ENCODE measurements at regions not wholly inside any gene's neighbourhood (a gene's known extent, or its start where the extent isn't known, plus 50 kb on each side); places are given as distances from the start of the nearest gene placed in this dataset.

GRCh38 chr16:80466024-80466987, 74.5 kb upstream of the DYNLRB2 start:
- 36% methylated on average over 24 of the region's 24 CpGs for WGBS
- intact Hi-C loops (cut with DNase I): loop anchor here (10.0 kb wide), 2 partner anchors 862 to 1962 kb away; partner anchors contain the start of gene MAF
- H3K36me3 ChIP-seq: no peaks in the 10 kb centered on the region
- peak; percentile 55 for DNase-seq (ENCODE audit: low spot score)
- TF ChIP-seq POLR2A (IDR thresholded peaks at IDR 0.05) (no peak), POLR2AphosphoS5 (IDR thresholded peaks at IDR 0.05) (peak; percentile 10)
- TF ChIP-seq, protein P1, sequence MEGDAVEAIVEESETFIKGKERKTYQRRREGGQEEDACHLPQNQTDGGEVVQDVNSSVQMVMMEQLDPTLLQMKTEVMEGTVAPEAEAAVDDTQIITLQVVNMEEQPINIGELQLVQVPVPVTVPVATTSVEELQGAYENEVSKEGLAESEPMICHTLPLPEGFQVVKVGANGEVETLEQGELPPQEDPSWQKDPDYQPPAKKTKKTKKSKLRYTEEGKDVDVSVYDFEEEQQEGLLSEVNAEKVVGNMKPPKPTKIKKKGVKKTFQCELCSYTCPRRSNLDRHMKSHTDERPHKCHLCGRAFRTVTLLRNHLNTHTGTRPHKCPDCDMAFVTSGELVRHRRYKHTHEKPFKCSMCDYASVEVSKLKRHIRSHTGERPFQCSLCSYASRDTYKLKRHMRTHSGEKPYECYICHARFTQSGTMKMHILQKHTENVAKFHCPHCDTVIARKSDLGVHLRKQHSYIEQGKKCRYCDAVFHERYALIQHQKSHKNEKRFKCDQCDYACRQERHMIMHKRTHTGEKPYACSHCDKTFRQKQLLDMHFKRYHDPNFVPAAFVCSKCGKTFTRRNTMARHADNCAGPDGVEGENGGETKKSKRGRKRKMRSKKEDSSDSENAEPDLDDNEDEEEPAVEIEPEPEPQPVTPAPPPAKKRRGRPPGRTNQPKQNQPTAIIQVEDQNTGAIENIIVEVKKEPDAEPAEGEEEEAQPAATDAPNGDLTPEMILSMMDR (IDR thresholded peaks at IDR 0.05): peak; percentile 68 to 82 (median 78)
- no peaks in the 10 kb centered on the region for H3K9me3 ChIP-seq
- H3K27me3 ChIP-seq (replicated peaks; ENCODE audit: insufficient read depth): no peaks in the 10 kb centered on the region
- H3K4me1 ChIP-seq (replicated peaks): no peaks in the 10 kb centered on the region
- no peak overlapping the region for H3K4me3 ChIP-seq
- H3K27ac ChIP-seq: no peak overlapping the region

DNA sequence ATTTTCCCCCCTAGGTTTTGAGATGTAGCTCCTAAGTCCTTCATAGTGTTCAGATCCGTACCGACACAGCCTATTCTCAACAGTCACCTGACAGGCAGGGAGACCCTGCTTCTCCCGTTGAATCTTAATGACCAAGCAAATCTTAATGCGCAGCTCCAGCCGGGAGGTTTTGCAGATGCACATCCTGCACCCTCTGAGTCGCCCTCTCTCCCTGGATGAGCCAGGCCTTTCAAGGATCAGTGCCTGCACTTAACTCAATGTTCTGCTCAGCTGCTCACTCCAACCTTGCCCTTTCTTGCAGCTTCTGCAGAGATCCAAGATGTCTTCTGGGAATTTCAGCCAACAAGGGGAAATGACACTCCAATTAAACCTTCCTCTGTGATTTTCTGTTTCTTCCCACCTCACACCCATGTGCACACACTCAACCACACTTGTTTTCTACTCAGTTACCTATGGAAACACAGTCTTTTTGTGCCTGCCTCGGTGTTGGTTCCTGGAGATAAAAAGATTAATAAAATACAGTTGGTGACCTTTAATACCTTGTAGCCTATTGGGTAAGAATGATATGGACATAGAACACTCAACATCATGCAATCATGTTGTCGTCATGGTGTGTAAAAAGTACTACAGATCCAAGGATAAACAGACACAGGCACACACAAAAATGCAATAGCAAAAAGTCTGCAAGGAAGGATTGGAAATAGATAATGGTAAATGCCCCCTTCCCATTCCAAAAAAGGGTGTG, 76.9 kb upstream of the DYNLRB2 start:
- TF ChIP-seq, protein P1 (IDR thresholded peaks at IDR 0.05): no peak
- no peak for TF ChIP-seq POLR2AphosphoS5 (IDR thresholded peaks at IDR 0.05)
- TF ChIP-seq POLR2A (IDR thresholded peaks at IDR 0.05): no peak
- Histone ChIP-seq H3K36me3 (no peaks in the 10 kb centered on the region), H3K4me3 (no peak overlapping the region), H3K27ac (no peak overlapping the region), H3K27me3 (replicated peaks; ENCODE audit: insufficient read depth) (no peaks in the 10 kb centered on the region), H3K4me1 (replicated peaks) (no peaks in the 10 kb centered on the region), H3K9me3 (no peaks in the 10 kb centered on the region)
- WGBS: 94% methylated on average over 8 of the region's 8 CpGs
- DNase-seq (ENCODE audit: low spot score): no peak
- intact Hi-C loops (cut with DNase I): loop anchor here (10.0 kb wide), 2 partner anchors 859 to 1959 kb away; partner anchors contain the start of gene MAF

DNA sequence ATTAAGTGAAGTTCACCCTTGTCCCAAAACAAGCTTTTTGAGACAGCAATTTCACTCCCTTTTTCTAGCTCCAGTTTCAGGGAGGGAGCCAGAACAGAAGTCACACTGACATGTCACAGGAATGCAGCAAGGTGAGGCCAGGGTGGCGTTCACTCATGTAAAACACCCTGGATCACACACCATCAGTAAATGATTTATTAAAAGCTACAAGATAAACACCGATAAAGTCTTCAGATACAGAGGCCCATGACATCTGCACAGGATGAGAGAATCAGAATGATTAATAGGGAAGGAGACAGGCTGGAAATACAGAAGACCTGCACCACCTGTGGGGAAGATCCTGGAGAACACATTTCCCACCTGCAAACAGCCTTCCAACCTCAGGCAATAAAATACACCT, 77.5 kb upstream of the DYNLRB2 start:
- no peaks in the 10 kb centered on the region for H3K27me3 ChIP-seq (replicated peaks; ENCODE audit: insufficient read depth)
- no peaks in the 10 kb centered on the region for H3K36me3 ChIP-seq
- no peak overlapping the region for H3K4me3 ChIP-seq
- H3K4me1 ChIP-seq (replicated peaks): no peaks in the 10 kb centered on the region
- no peak overlapping the region for H3K27ac ChIP-seq
- H3K9me3 ChIP-seq: no peaks in the 10 kb centered on the region
- intact Hi-C loops (cut with DNase I): loop anchor here (10.0 kb wide), 2 partner anchors 859 to 1959 kb away; partner anchors contain the start of gene MAF
- DNase-seq (ENCODE audit: low spot score): no peak
- 59% methylated on average over 2 of the region's 2 CpGs for WGBS
- no peak for TF ChIP-seq POLR2AphosphoS5 (IDR thresholded peaks at IDR 0.05)
- no peak for TF ChIP-seq POLR2A (IDR thresholded peaks at IDR 0.05)
- TF ChIP-seq, protein P1 (IDR thresholded peaks at IDR 0.05): no peak

- H3K36me3 ChIP-seq: no peaks in the 10 kb centered on the region
- no peaks in the 10 kb centered on the region for H3K9me3 ChIP-seq
- no peak for DNase-seq (ENCODE audit: low spot score)
- H3K4me1 ChIP-seq (replicated peaks): no peaks in the 10 kb centered on the region
- H3K27ac ChIP-seq: no peak overlapping the region
- H3K27me3 ChIP-seq (replicated peaks; ENCODE audit: insufficient read depth): no peaks in the 10 kb centered on the region
- H3K4me3 ChIP-seq: no peak overlapping the region
- intact Hi-C loops (cut with DNase I): loop anchor here (10.0 kb wide), 2 partner anchors 858 to 1958 kb away; partner anchors contain the start of gene MAF
- no peak for TF ChIP-seq POLR2A (IDR thresholded peaks at IDR 0.05)
- no peak for TF ChIP-seq POLR2AphosphoS5 (IDR thresholded peaks at IDR 0.05)
- TF ChIP-seq, protein P1 (IDR thresholded peaks at IDR 0.05): no peak
- 78% methylated on average over 7 of the region's 7 CpGs for WGBS
These were observed 77.9 kb upstream of the DYNLRB2 start for GRCh38 chr16:80462917-80463316.
